ENCODE measurements at regions not wholly inside any gene's neighbourhood (a gene's known extent, or its start where the extent isn't known, plus 50 kb on each side); places are given as distances from the start of the nearest gene placed in this dataset.

GRCh38 chr17:34117332-34117731, 137.8 kb upstream of the CCL2 start:
- TF ChIP-seq CTCF (IDR thresholded peaks at IDR 0.05): no peak
- TF ChIP-seq POLR2A (IDR thresholded peaks at IDR 0.05): no peak
